ENCODE measurements at regions not wholly inside any gene's neighbourhood (a gene's known extent, or its start where the extent isn't known, plus 50 kb on each side); places are given as distances from the start of the nearest gene placed in this dataset.
"Not testable (repeated sequence)": the region's sequence is repeated elsewhere in the genome, so short reads cannot be mapped to it uniquely, and the experiment has no call there.

- no peak overlapping the region for H3K4me3 ChIP-seq (ENCODE audit: low read length)
- no peak for TF ChIP-seq CTCF (conservative IDR thresholded peaks at IDR 0.05; ENCODE audit: low read depth, low read length)
- no peak for DNase-seq (ENCODE audit: low read depth)
Measured at GRCh38 chr16:46519063-46519462, 102.1 kb downstream of the SHCBP1 start.

- no peak for TF ChIP-seq CTCF (conservative IDR thresholded peaks at IDR 0.05; ENCODE audit: low read depth, low read length)
- no peak for DNase-seq (ENCODE audit: low read depth)
Measured at GRCh38 chr16:46496701-46497100, 124.5 kb downstream of the SHCBP1 start.

DNA sequence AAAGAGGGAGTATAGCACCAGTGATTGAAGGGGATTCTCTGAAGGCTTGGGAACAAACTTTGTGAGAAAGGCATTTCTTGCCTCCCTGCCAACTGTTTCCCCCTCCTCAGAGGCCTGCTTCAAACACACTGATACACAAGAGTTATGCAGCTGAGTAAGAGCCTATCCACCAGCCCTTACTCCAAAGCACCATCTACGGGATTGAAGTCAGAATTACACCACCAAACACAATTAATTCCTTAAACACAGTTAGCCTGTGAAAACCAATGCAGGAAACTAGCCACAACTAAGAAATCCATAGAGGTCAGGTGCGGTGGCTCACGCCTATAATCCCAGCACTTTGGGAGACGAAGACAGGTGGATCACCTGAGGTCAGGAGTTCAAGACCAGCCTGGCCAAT is 138.3 kb downstream of the SHCBP1 start:
- DNase-seq (ENCODE audit: low read depth), result no peak
- H3K4me3 ChIP-seq (ENCODE audit: low read length), result no peak overlapping the region
- TF ChIP-seq CTCF (conservative IDR thresholded peaks at IDR 0.05; ENCODE audit: low read depth, low read length), result no peak

More at GRCh38 chr16:46496701-46497100, 124.5 kb downstream of the SHCBP1 start:
- H3K4me3 ChIP-seq (ENCODE audit: low read length), result no peak overlapping the region

DNA sequence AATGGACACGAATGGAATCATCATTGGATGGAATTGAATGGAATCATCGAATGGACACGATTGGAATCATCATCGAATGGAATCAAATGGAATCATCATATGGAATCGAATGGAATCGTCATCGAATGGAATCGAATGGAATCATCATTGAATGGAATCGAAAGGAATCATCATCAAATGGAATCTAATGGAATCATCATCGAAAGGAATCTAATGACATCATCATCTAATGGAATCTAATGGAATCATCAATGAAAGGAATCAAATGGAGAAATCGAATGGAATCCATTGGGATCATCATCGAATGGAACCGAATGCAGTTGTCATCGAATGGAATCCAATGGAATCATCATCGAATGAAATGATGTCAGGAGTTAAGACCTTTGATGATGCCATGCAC is 154.9 kb downstream of the SHCBP1 start:
- no peak for DNase-seq (ENCODE audit: low read depth)
- H3K4me3 ChIP-seq (ENCODE audit: low read length), result no peak overlapping the region
- no peak for TF ChIP-seq CTCF (conservative IDR thresholded peaks at IDR 0.05; ENCODE audit: low read depth, low read length)

GRCh38 chr16:46454801-46455200 is 166.4 kb downstream of the SHCBP1 start:
- not testable (repeated sequence) for DNase-seq (ENCODE audit: low read depth); H3K4me3 ChIP-seq (ENCODE audit: low read length)

DNA sequence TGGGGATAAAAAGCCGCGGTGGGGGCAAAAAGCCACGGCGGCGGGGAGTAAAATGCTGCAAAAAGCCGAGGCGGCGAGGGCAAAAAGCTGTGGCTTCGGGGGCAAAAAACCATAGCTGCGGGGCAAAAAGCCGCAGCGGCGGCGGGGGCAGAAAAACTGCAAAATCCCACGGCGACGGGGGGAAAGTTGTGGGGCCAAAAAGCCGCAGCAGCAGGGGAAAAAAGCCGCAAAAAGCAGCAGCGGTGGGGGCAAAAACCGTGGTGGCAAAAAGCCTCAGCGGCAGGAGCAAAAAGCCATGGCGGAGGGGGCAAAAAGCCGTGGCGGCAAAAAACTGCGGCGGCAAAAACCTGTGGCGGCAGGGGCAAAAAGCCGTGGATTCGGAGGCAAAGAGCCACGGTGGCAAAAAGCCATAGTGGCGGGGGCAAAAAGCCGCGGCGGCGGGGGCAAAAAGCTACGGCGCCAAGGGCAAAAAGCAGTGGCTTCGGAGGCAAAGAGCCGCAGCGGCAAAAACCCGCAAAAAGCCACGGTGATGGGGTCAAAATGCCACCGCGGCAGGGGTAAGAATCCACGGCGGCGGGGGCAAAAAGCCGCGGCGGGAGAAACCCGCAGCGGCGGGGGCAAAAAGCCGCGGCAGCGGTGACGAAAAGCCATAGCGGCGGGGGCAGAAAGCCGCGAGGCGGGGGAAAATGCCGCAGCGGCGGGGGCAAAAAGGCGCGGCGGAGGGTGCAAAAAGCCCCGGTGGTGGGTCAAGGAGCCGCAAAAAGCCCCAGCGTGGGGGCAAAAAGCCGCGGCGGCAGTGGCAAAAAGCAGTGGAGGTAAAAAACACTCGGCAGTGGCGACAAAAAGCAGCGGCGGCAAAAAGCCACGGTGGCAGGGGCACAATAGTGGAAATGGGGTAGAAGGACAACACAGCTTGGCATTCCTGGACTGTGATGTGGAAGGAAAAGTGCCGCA is 192.8 kb downstream of the SHCBP1 start:
- no peak for DNase-seq (ENCODE audit: low read depth)
- TF ChIP-seq CTCF (conservative IDR thresholded peaks at IDR 0.05; ENCODE audit: low read depth, low read length), result no peak
- no peak overlapping the region for H3K4me3 ChIP-seq (ENCODE audit: low read length)

GRCh38 chr16:46427340-46428107 is 193.7 kb downstream of the SHCBP1 start:
- no peak overlapping the region for H3K4me3 ChIP-seq (ENCODE audit: low read length)
- no peak for TF ChIP-seq CTCF (conservative IDR thresholded peaks at IDR 0.05; ENCODE audit: low read depth, low read length)
- DNase-seq (ENCODE audit: low read depth), result no peak
